Gastrocnemius medialis (tissue), 4 donors: ENCODE measurements at regions not wholly inside any gene's neighbourhood (a gene's known extent, or its start where the extent isn't known, plus 50 kb on each side); places are given as distances from the start of the nearest gene placed in this dataset.

ENCODE experiments used
- CTCF ChIP-seq, 5 experiments: fragments of 450-650 bp in 3 of 5; fragments of 200-600 bp in 2 of 5; sonication (generic) in 2 of 5; IDR thresholded peaks in 4 of 5; conservative IDR thresholded peaks in 1 of 5; 1 replicate in 4 of 5; 2 replicates in 1 of 5; pipeline ENCODE4 v1.5.1; 2016 to 2019; ENCODE audit warnings: antibody characterized with exemption in 5 of 5, mild to moderate bottlenecking in 3 of 5, moderate library complexity in 3 of 5
- POLR2A ChIP-seq, 2 donors: fragments of 450-650 bp; IDR thresholded peaks; one replicate each; pipeline ENCODE4 v1.6.1; 2017; ENCODE audit warnings: antibody characterized with exemption in 2 of 2, mild to moderate bottlenecking in 2 of 2, moderate library complexity in 2 of 2

GRCh38 chr17:70446446-70446845 is 277.1 kb downstream of the KCNJ2 start:
- TF ChIP-seq CTCF (IDR thresholded peaks at IDR 0.05 in 4 of 5, conservative IDR thresholded peaks at IDR 0.05 in 1 of 5): no peak
- no peak for TF ChIP-seq POLR2A (IDR thresholded peaks at IDR 0.05)
